ENCODE measurements at regions not wholly inside any gene's neighbourhood (a gene's known extent, or its start where the extent isn't known, plus 50 kb on each side); places are given as distances from the start of the nearest gene placed in this dataset.

GRCh38 chr17:77501751-77502625, 361.2 kb downstream of the SEC14L1 start:
- TF ChIP-seq ZFX (IDR thresholded peaks at IDR 0.05) (no peak), CTCF (conservative IDR thresholded peaks at IDR 0.05) (no peak)
- H3K27ac ChIP-seq = no peak overlapping the region

GRCh38 chr17:77502626-77503292, 362.0 kb downstream of the SEC14L1 start:
- no peak overlapping the region for H3K27ac ChIP-seq
- TF ChIP-seq CTCF (conservative IDR thresholded peaks at IDR 0.05) = no peak
- no peak for TF ChIP-seq ZFX (IDR thresholded peaks at IDR 0.05)

- no peak for TF ChIP-seq CTCF (conservative IDR thresholded peaks at IDR 0.05)
- no peak for TF ChIP-seq ZFX (IDR thresholded peaks at IDR 0.05)
- no peak overlapping the region for H3K27ac ChIP-seq
These were observed 362.5 kb downstream of the SEC14L1 start for GRCh38 chr17:77503293-77503655.

- no peak for TF ChIP-seq CTCF (conservative IDR thresholded peaks at IDR 0.05)
- TF ChIP-seq ZFX (IDR thresholded peaks at IDR 0.05) = no peak
These were observed 363.3 kb downstream of the SEC14L1 start for GRCh38 chr17:77503916-77504651.

GRCh38 chr17:77504652-77505155, 363.9 kb downstream of the SEC14L1 start:
- no peak for TF ChIP-seq ZFX (IDR thresholded peaks at IDR 0.05)
- TF ChIP-seq CTCF (conservative IDR thresholded peaks at IDR 0.05) = no peak
- no peak overlapping the region for H3K27ac ChIP-seq

More at GRCh38 chr17:77503916-77504651, 363.3 kb downstream of the SEC14L1 start:
- H3K27ac ChIP-seq = no peak overlapping the region

- H3K27ac ChIP-seq = no peak overlapping the region
- TF ChIP-seq CTCF (conservative IDR thresholded peaks at IDR 0.05) (no peak), ZFX (IDR thresholded peaks at IDR 0.05) (no peak)
These were observed 364.4 kb downstream of the SEC14L1 start for GRCh38 chr17:77505181-77505639.

Data from C4-2B (cell line).